Breast epithelium (tissue), 3 donors: ENCODE measurements at regions not wholly inside any gene's neighbourhood (a gene's known extent, or its start where the extent isn't known, plus 50 kb on each side); places are given as distances from the start of the nearest gene placed in this dataset.

ENCODE experiments used
- POLR2A ChIP-seq: fragments of 450-650 bp; IDR thresholded peaks from one replicate; pipeline ENCODE4 v1.6.1; 2016; ENCODE audit warnings: antibody characterized with exemption, mild to moderate bottlenecking, moderate library complexity
- POLR2AphosphoS5 ChIP-seq, 3 donors: sonication (generic); formaldehyde crosslinking; IDR thresholded peaks; one replicate each; pipeline ENCODE4 v1.6.1; 2017; ENCODE audit warnings: antibody characterized with exemption in 3 of 3
- TF ChIP-seq, protein P1 (sequence below), 3 donors: fragments of 450-650 bp; IDR thresholded peaks; one replicate each; pipeline ENCODE4 v1.5.1; 2016 to 2017; ENCODE audit warnings: antibody characterized with exemption in 3 of 3, mild to moderate bottlenecking in 3 of 3, moderate library complexity in 3 of 3

DNA sequence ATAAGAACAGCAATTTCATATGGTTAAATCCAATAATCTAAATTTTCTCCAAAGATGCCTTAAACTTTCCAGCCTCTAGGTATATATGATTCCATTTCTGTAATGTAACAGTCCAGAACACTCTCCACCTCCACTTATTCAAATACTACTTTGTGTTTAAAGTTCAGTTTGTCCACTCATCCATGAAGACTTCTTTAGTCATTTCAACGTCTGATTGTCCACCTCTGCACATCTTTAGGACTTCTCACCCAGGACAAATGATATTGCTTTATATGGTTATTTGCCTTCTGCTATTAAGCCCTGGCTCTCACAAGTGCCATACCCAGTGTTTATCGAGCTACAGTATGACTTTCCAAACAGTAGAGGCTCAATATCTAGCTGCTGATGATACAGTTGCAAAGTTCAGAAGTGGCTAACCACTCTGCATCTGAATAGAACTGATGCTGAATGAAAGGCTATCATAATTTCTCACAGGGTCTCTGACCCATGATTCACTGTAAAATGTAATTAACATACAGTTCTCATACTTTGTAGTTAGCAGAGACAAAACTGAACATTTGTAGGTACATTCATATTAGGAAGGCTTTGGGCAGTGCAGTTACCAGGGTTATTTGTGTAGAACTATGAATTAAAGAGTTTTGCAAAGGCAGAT lies 93.7 kb upstream of the MBNL1 start:
- TF ChIP-seq, protein P1, sequence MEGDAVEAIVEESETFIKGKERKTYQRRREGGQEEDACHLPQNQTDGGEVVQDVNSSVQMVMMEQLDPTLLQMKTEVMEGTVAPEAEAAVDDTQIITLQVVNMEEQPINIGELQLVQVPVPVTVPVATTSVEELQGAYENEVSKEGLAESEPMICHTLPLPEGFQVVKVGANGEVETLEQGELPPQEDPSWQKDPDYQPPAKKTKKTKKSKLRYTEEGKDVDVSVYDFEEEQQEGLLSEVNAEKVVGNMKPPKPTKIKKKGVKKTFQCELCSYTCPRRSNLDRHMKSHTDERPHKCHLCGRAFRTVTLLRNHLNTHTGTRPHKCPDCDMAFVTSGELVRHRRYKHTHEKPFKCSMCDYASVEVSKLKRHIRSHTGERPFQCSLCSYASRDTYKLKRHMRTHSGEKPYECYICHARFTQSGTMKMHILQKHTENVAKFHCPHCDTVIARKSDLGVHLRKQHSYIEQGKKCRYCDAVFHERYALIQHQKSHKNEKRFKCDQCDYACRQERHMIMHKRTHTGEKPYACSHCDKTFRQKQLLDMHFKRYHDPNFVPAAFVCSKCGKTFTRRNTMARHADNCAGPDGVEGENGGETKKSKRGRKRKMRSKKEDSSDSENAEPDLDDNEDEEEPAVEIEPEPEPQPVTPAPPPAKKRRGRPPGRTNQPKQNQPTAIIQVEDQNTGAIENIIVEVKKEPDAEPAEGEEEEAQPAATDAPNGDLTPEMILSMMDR (IDR thresholded peaks at IDR 0.05), result no peak
- TF ChIP-seq POLR2AphosphoS5 (IDR thresholded peaks at IDR 0.05) (no peak), POLR2A (no peak)
